ENCODE measurements at regions not wholly inside any gene's neighbourhood (a gene's known extent, or its start where the extent isn't known, plus 50 kb on each side); places are given as distances from the start of the nearest gene placed in this dataset.
"Not testable (repeated sequence)": the region's sequence is repeated elsewhere in the genome, so short reads cannot be mapped to it uniquely, and the experiment has no call there.

DNA sequence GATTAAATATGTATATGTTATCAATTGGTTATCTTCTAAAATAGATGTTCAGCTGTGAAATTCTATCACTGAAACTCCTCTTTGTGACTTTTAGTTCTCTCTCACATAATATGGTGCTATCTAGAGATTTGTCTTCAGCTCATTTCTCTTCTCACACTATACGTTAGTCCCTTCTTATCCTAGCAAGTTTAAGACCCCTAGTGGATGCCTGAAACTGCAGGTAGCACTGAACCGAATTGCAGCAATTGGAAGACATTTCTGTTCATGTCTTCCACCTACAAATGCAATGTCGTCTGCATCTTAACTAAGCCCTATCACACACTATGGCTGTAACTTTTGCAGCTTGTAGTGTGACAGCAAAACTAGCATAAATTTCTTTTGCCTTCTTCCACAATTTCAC is 442.7 kb upstream of the POM121L12 start:
- DNase-seq = no peak
- H3K27ac ChIP-seq = no peak overlapping the region
- no peaks in the 10 kb centered on the region for H3K9me3 ChIP-seq
- TF ChIP-seq, protein P1, sequence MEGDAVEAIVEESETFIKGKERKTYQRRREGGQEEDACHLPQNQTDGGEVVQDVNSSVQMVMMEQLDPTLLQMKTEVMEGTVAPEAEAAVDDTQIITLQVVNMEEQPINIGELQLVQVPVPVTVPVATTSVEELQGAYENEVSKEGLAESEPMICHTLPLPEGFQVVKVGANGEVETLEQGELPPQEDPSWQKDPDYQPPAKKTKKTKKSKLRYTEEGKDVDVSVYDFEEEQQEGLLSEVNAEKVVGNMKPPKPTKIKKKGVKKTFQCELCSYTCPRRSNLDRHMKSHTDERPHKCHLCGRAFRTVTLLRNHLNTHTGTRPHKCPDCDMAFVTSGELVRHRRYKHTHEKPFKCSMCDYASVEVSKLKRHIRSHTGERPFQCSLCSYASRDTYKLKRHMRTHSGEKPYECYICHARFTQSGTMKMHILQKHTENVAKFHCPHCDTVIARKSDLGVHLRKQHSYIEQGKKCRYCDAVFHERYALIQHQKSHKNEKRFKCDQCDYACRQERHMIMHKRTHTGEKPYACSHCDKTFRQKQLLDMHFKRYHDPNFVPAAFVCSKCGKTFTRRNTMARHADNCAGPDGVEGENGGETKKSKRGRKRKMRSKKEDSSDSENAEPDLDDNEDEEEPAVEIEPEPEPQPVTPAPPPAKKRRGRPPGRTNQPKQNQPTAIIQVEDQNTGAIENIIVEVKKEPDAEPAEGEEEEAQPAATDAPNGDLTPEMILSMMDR (IDR thresholded peaks at IDR 0.05) = no peak
- intact Hi-C loops (cut with DNase I) = no loop called here
- H3K4me3 ChIP-seq = no peak overlapping the region
- H3K36me3 ChIP-seq = no peaks in the 10 kb centered on the region
- no peaks in the 10 kb centered on the region for H3K27me3 ChIP-seq
- no peak for ATAC-seq
- H3K4me1 ChIP-seq = no peaks in the 10 kb centered on the region

DNA sequence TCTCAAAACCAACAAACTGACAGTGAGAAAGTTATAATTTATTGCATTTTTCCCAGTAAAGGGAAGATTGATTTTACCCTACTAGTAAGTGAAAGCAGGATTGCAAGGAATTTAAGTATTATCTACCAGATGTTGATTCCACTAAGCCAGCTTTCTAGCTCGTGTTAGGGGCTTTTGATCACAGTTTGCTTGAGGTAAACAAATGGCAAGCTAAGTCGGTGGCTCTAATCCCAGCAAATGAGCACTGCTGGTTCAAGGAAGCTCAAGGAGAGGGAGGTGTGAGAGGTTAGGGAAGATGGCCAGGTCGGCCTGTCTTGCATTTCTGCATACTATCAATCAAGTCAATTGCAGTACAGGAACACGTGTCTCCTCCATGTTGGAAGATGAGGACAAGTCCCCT is 448.7 kb upstream of the POM121L12 start:
- no peaks in the 10 kb centered on the region for H3K36me3 ChIP-seq
- H3K4me1 ChIP-seq = no peaks in the 10 kb centered on the region
- intact Hi-C loops (cut with DNase I) = no loop called here
- TF ChIP-seq, protein P1 (IDR thresholded peaks at IDR 0.05) = no peak
- H3K9me3 ChIP-seq = no peaks in the 10 kb centered on the region
- no peak for DNase-seq
- ATAC-seq = no peak
- H3K27ac ChIP-seq = no peak overlapping the region
- H3K4me3 ChIP-seq = no peak overlapping the region
- no peaks in the 10 kb centered on the region for H3K27me3 ChIP-seq

DNA sequence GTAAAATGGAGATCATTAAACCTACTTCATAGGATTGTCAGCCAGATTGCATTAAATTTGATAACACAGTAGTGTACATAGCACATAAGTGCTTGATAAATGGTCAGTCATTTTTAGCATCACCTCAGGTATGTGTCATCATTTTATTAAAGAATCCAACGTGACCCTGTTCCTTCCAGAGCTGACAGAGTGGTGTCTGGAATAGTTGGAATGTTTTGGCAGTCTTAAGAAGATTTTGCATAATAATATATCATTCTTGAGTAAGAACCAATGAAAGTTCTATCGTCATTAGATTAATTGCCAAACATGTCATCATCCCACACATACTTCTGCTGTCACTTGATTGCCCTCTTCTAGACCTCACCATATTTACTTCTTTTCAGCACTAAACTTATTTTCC is 451.4 kb upstream of the POM121L12 start:
- no peak overlapping the region for H3K27ac ChIP-seq
- ATAC-seq (no peak), DNase-seq (no peak)
- no peaks in the 10 kb centered on the region for H3K36me3 ChIP-seq
- TF ChIP-seq, protein P1 (IDR thresholded peaks at IDR 0.05) = no peak
- H3K4me3 ChIP-seq = no peak overlapping the region
- intact Hi-C loops (cut with DNase I) = no loop called here
- H3K9me3 ChIP-seq = no peaks in the 10 kb centered on the region
- H3K27me3 ChIP-seq = no peaks in the 10 kb centered on the region
- no peaks in the 10 kb centered on the region for H3K4me1 ChIP-seq

DNA sequence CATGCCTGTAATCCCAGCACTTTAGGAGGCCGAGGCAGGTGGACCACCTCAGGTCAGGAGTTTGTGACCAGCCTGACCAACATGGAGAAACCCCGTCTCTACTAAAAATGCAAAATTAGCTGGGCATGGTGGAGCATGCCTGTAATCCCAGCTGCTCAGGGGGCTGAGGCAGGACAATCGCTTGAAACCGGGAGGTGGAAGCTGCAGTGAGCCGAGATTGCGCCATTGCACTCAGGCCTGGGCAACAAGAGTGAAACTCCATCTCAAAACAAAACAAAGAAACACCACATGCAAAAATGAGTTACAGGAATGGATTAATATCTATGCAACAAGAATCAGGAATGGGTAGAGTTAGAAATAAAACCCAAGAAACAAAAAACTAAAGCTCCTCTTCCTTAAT is 462.3 kb upstream of the POM121L12 start:
- H3K27me3 ChIP-seq; H3K36me3 ChIP-seq; intact Hi-C loops (cut with DNase I); ATAC-seq; H3K9me3 ChIP-seq; H3K4me3 ChIP-seq; H3K4me1 ChIP-seq; H3K27ac ChIP-seq; DNase-seq: not testable (repeated sequence)

DNA sequence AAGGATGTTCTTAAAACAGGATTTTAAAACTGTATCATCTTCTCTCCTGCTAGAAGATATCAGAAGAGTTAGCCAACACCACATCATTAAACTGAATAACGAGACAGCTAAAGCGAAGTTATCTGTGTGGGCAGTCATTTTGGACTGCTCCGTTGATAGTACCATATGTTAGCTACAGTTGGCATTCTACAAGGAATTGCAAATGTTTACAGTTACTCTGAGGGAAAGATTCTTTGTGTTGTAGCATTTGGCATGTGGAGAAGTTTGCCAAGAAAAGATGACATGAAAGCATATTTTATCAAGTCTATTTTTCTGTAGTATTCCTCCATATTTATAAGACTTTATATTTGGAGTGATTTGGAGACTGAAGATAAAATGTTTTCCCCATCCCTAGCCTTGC is 464.4 kb upstream of the POM121L12 start:
- Histone ChIP-seq H3K4me1 (no peaks in the 10 kb centered on the region), H3K27ac (no peak overlapping the region), H3K4me3 (no peak overlapping the region), H3K27me3 (no peaks in the 10 kb centered on the region), H3K9me3 (no peaks in the 10 kb centered on the region), H3K36me3 (no peaks in the 10 kb centered on the region)
- ATAC-seq = no peak
- DNase-seq = no peak
- TF ChIP-seq, protein P1 (IDR thresholded peaks at IDR 0.05) = no peak
- intact Hi-C loops (cut with DNase I) = no loop called here

DNA sequence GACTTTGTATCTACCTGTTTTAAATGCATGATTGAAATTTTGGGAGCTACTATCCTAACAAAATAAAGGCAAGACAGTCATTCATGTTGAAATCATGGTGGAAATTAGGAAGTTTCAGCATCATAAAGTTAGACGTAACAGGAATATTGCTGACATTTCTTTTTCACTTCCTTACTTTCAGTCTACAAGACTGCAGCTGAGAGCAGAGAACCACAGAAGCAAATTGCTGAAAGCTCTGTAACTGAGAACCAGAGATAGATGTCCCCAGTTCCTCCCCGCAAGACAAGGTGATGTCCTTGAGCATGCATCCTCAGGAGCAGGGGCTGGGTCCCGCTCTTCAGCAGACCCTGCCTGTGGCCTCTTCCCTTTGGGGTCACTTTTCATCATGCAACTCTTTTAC is 466.3 kb upstream of the POM121L12 start:
- H3K27ac ChIP-seq = no peak overlapping the region
- no peaks in the 10 kb centered on the region for H3K9me3 ChIP-seq
- TF ChIP-seq, protein P1 (IDR thresholded peaks at IDR 0.05) = no peak
- intact Hi-C loops (cut with DNase I) = no loop called here
- H3K4me3 ChIP-seq = no peak overlapping the region
- DNase-seq (no peak), ATAC-seq (no peak)
- no peaks in the 10 kb centered on the region for H3K36me3 ChIP-seq
- no peaks in the 10 kb centered on the region for H3K27me3 ChIP-seq
- H3K4me1 ChIP-seq = no peaks in the 10 kb centered on the region
